ENCODE measurements at regions not wholly inside any gene's neighbourhood (a gene's known extent, or its start where the extent isn't known, plus 50 kb on each side); places are given as distances from the start of the nearest gene placed in this dataset.

GRCh38 chr5:2803751-2804150 is 52.3 kb upstream of the IRX2 start:
- no peaks in the 10 kb centered on the region for H3K9me2 ChIP-seq (replicated peaks; ENCODE audit: insufficient read depth, low read length)
- H3K79me2 ChIP-seq (ENCODE audit: low read length): no peaks in the 10 kb centered on the region
- peaks cover 10% of the 10 kb centered on the region; the same call in 1 of the 2 replicates for H3K9me3 ChIP-seq (ENCODE audit: low read length)

DNA sequence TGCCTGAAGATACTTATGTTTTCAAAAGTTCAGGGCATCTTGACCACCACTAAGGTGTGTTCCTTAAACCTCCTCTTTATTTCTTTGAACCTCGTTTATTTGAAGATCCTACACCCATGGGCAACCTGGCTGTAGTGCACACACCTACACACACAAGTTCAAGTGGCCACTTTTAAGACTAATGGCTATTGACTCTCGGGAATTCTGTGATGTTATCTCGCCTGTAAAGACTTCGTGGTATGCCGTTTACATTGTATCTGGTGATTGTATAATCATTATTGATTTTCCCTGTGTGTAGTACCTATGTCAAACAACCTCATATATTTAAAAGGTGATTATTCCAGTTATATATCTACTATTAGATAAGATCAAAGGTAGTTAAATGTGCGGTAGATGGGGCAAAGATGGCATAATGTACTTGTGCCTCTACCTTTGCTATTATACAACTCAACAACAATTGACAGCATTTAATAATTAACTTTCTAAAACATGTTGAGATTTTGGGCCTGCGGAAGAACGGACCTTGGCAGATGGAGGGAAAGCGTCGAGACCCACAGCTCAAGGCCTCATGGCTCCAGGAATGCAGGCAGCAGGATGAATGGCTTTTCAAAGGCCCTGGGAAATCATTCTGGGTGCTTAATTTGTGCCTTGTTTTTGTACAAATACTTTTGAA is 51.4 kb upstream of the IRX2 start:
- no peak for DNase-seq
- Histone ChIP-seq H3K4me3 (ENCODE audit: low read length) (no peak overlapping the region), H4K20me1 (ENCODE audit: insufficient read depth, low read depth, low read length) (no peaks in the 10 kb centered on the region), H3K27me3 (ENCODE audit: low read length) (no peaks in the 10 kb centered on the region), H2AFZ (ENCODE audit: low read length) (no peak overlapping the region), H3K36me3 (ENCODE audit: insufficient read depth, low read length) (no peaks in the 10 kb centered on the region), H3K9me3 (ENCODE audit: low read length) (peaks cover 5% of the 10 kb centered on the region; the same call in 1 of the 2 replicates), H3K9me2 (replicated peaks; ENCODE audit: insufficient read depth, low read length) (no peaks in the 10 kb centered on the region), H3K27ac (ENCODE audit: low read length) (no peak overlapping the region), H3K4me1 (ENCODE audit: low read length) (no peaks in the 10 kb centered on the region), H3K79me2 (ENCODE audit: low read length) (no peaks in the 10 kb centered on the region), H3K4me2 (ENCODE audit: low read depth, low read length, poor library complexity, severe bottlenecking) (no peak overlapping the region), H3K9ac (ENCODE audit: low read length) (no peak overlapping the region)

More at GRCh38 chr5:2803751-2804150, 52.3 kb upstream of the IRX2 start:
- Histone ChIP-seq H3K27ac (ENCODE audit: low read length) (no peak overlapping the region), H3K9ac (ENCODE audit: low read length) (no peak overlapping the region), H3K4me1 (ENCODE audit: low read length) (no peaks in the 10 kb centered on the region), H3K4me3 (ENCODE audit: low read length) (no peak overlapping the region), H2AFZ (ENCODE audit: low read length) (no peak overlapping the region), H4K20me1 (ENCODE audit: insufficient read depth, low read depth, low read length) (no peaks in the 10 kb centered on the region), H3K36me3 (ENCODE audit: insufficient read depth, low read length) (no peaks in the 10 kb centered on the region), H3K4me2 (ENCODE audit: low read depth, low read length, poor library complexity, severe bottlenecking) (no peak overlapping the region), H3K27me3 (ENCODE audit: low read length) (no peaks in the 10 kb centered on the region)
- DNase-seq: no peak

- Histone ChIP-seq H3K9me2 (replicated peaks; ENCODE audit: insufficient read depth, low read length) (no peaks in the 10 kb centered on the region), H3K4me1 (ENCODE audit: low read length) (no peaks in the 10 kb centered on the region), H2AFZ (ENCODE audit: low read length) (no peak overlapping the region), H3K27ac (ENCODE audit: low read length) (no peak overlapping the region), H3K4me2 (ENCODE audit: low read depth, low read length, poor library complexity, severe bottlenecking) (no peak overlapping the region), H3K36me3 (ENCODE audit: insufficient read depth, low read length) (no peaks in the 10 kb centered on the region), H3K9me3 (ENCODE audit: low read length) (peaks cover 2% of the 10 kb centered on the region; the same call in 1 of the 2 replicates), H3K4me3 (ENCODE audit: low read length) (no peak overlapping the region), H4K20me1 (ENCODE audit: insufficient read depth, low read depth, low read length) (no peaks in the 10 kb centered on the region), H3K27me3 (ENCODE audit: low read length) (no peaks in the 10 kb centered on the region), H3K9ac (ENCODE audit: low read length) (no peak overlapping the region), H3K79me2 (ENCODE audit: low read length) (no peaks in the 10 kb centered on the region)
- no peak for DNase-seq
Observed at GRCh38 chr5:2801577-2802525, 50.4 kb upstream of the IRX2 start.

Measured in Karpas-422 (cell line).